Kidney tubule cell (primary cell): ENCODE measurements at regions not wholly inside any gene's neighbourhood (a gene's known extent, or its start where the extent isn't known, plus 50 kb on each side); places are given as distances from the start of the nearest gene placed in this dataset.
"Not testable (repeated sequence)": the region's sequence is repeated elsewhere in the genome, so short reads cannot be mapped to it uniquely, and the experiment has no call there.

Experiments used
- DNase-seq: peaks from one replicate; pipeline ENCODE4 v3.0.0-alpha.2; 2018; ENCODE audit warnings: low spot score

- DNase-seq, result no peak
Observed at GRCh38 chr6:139962654-139963347, 588.4 kb upstream of the CITED2 start.

GRCh38 chr6:139961190-139961589 lies 586.7 kb upstream of the CITED2 start:
- DNase-seq, result no peak

GRCh38 chr6:139960671-139961070 lies 586.2 kb upstream of the CITED2 start:
- DNase-seq, result no peak

- DNase-seq, result no peak
Observed at GRCh38 chr6:139955366-139956155, 581.1 kb upstream of the CITED2 start.

GRCh38 chr6:139954463-139955071 lies 580.1 kb upstream of the CITED2 start:
- no peak for DNase-seq

GRCh38 chr6:139953780-139954179 lies 579.3 kb upstream of the CITED2 start:
- not testable (repeated sequence) for DNase-seq

- no peak for DNase-seq
Observed at GRCh38 chr6:139951172-139951571, 576.7 kb upstream of the CITED2 start.

- DNase-seq, result no peak
Observed at GRCh38 chr6:139944976-139945375, 570.5 kb upstream of the CITED2 start.

- no peak for DNase-seq
Observed at GRCh38 chr6:139944131-139944530, 569.7 kb upstream of the CITED2 start.

- DNase-seq, result peak; percentile 94
Observed at GRCh38 chr6:139943391-139943790, 568.9 kb upstream of the CITED2 start.

- no peak for DNase-seq
Observed at GRCh38 chr6:139942331-139942730, 567.9 kb upstream of the CITED2 start.

- no peak for DNase-seq
Observed at GRCh38 chr6:139941826-139942225, 567.4 kb upstream of the CITED2 start.

GRCh38 chr6:139940741-139941729 lies 566.6 kb upstream of the CITED2 start:
- DNase-seq, result no peak

- no peak for DNase-seq
Observed at GRCh38 chr6:139939189-139939979, 564.9 kb upstream of the CITED2 start.

- peak; percentile 77 for DNase-seq
Observed at GRCh38 chr6:139932671-139933070, 558.2 kb upstream of the CITED2 start.

GRCh38 chr6:139931747-139932146 lies 557.3 kb upstream of the CITED2 start:
- peak; percentile 64 for DNase-seq

- DNase-seq, result no peak
Observed at GRCh38 chr6:139927742-139928305, 553.4 kb upstream of the CITED2 start.

- DNase-seq, result no peak
Observed at GRCh38 chr6:139927236-139927635, 552.8 kb upstream of the CITED2 start.

- peak; percentile 14 for DNase-seq
Observed at GRCh38 chr6:139926711-139927110, 552.3 kb upstream of the CITED2 start.

GRCh38 chr6:139925894-139926641 lies 551.6 kb upstream of the CITED2 start:
- no peak for DNase-seq
